ENCODE measurements at regions not wholly inside any gene's neighbourhood (a gene's known extent, or its start where the extent isn't known, plus 50 kb on each side); places are given as distances from the start of the nearest gene placed in this dataset.

DNA sequence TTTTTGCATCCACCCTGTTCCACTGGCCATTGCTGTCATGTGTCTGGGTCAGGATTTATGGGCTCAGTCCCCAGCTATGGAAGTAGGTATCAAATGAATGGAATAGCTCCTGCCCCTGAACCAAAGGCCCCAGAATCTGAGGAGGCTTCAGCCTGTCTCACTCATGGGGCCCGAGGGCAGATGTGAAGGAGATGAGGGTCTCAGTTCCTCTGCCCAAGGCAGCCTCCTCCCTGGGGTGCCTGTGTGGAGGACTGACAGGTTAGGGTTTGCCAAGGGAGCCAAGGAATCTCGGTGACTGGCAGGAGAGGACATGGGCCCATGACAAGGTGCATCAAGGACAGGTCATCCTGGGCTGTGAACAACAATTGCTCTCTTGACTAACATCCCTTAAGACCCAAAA, 70.4 kb downstream of the CPN2 start:
- TF ChIP-seq, protein P1, sequence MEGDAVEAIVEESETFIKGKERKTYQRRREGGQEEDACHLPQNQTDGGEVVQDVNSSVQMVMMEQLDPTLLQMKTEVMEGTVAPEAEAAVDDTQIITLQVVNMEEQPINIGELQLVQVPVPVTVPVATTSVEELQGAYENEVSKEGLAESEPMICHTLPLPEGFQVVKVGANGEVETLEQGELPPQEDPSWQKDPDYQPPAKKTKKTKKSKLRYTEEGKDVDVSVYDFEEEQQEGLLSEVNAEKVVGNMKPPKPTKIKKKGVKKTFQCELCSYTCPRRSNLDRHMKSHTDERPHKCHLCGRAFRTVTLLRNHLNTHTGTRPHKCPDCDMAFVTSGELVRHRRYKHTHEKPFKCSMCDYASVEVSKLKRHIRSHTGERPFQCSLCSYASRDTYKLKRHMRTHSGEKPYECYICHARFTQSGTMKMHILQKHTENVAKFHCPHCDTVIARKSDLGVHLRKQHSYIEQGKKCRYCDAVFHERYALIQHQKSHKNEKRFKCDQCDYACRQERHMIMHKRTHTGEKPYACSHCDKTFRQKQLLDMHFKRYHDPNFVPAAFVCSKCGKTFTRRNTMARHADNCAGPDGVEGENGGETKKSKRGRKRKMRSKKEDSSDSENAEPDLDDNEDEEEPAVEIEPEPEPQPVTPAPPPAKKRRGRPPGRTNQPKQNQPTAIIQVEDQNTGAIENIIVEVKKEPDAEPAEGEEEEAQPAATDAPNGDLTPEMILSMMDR (IDR thresholded peaks at IDR 0.05; ENCODE audit: partially characterized antibody, unreplicated experiment) = no peak
- Mint-ChIP-seq H3K36me3 (ENCODE audit: unreplicated experiment) (no peaks in the 10 kb centered on the region), H3K27ac (ENCODE audit: unreplicated experiment) (no peak overlapping the region), H3K27me3 (ENCODE audit: unreplicated experiment) (peaks cover 2% of the 10 kb centered on the region), H3K4me1 (ENCODE audit: low read depth, unreplicated experiment) (peaks cover 10% of the 10 kb centered on the region), H3K9me3 (ENCODE audit: unreplicated experiment) (peaks cover 2% of the 10 kb centered on the region), H3K4me3 (ENCODE audit: unreplicated experiment) (no peak overlapping the region)
- DNase-seq = peak; percentile 5

DNA sequence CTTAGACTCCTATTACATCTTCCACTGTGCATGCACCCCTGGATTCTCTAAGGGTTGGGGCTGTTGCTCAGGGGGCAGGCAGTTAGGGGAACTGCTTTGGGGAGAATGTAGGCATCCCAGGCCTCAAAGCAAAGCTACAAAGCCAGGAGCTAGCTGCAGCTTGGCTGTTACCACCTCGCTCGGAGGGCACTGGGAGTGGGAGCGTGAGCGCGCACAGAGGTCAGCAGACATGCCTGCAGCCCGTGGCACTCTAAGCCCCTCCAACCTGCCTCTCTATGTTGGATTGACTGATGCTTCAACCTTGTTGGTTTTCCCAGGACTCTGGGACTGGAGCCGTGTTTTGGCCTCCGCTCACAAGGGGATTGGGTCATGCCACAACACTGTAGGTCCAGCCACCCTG, 69.8 kb downstream of the CPN2 start:
- Mint-ChIP-seq H3K27me3 (ENCODE audit: unreplicated experiment) (peaks cover 2% of the 10 kb centered on the region), H3K4me3 (ENCODE audit: unreplicated experiment) (no peak overlapping the region), H3K4me1 (ENCODE audit: low read depth, unreplicated experiment) (peaks cover 7% of the 10 kb centered on the region), H3K9me3 (ENCODE audit: unreplicated experiment) (no peaks in the 10 kb centered on the region), H3K27ac (ENCODE audit: unreplicated experiment) (no peak overlapping the region), H3K36me3 (ENCODE audit: unreplicated experiment) (no peaks in the 10 kb centered on the region)
- peak; percentile 12 for DNase-seq
- TF ChIP-seq, protein P1 (IDR thresholded peaks at IDR 0.05; ENCODE audit: partially characterized antibody, unreplicated experiment) = no peak

DNA sequence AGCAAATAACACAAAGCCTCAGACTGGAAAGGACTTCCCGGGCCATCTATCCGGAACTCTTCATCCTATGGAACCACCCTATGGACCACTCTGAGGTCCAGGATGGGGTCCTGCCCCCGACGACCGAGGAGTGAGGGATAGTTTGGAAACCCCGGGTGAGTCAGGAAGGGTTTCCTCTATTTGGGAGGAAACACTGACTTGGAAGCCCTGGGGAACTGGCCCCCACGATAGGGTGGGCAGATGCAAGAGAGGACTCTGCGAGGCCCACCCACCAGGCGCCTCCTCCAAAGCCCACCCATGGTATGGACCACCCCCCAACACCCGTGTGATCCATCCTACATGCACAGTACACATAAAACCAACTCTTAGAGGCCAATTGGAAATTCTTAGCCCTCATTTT, 69.4 kb downstream of the CPN2 start:
- peak; percentile 4 for DNase-seq
- H3K36me3 Mint-ChIP-seq (ENCODE audit: unreplicated experiment) = no peaks in the 10 kb centered on the region
- peaks cover 2% of the 10 kb centered on the region for H3K27me3 Mint-ChIP-seq (ENCODE audit: unreplicated experiment)
- TF ChIP-seq, protein P1 (IDR thresholded peaks at IDR 0.05; ENCODE audit: partially characterized antibody, unreplicated experiment) = no peak
- H3K9me3 Mint-ChIP-seq (ENCODE audit: unreplicated experiment) = no peaks in the 10 kb centered on the region
- H3K4me1 Mint-ChIP-seq (ENCODE audit: low read depth, unreplicated experiment) = peaks cover 7% of the 10 kb centered on the region
- H3K27ac Mint-ChIP-seq (ENCODE audit: unreplicated experiment) = no peak overlapping the region
- H3K4me3 Mint-ChIP-seq (ENCODE audit: unreplicated experiment) = no peak overlapping the region

DNA sequence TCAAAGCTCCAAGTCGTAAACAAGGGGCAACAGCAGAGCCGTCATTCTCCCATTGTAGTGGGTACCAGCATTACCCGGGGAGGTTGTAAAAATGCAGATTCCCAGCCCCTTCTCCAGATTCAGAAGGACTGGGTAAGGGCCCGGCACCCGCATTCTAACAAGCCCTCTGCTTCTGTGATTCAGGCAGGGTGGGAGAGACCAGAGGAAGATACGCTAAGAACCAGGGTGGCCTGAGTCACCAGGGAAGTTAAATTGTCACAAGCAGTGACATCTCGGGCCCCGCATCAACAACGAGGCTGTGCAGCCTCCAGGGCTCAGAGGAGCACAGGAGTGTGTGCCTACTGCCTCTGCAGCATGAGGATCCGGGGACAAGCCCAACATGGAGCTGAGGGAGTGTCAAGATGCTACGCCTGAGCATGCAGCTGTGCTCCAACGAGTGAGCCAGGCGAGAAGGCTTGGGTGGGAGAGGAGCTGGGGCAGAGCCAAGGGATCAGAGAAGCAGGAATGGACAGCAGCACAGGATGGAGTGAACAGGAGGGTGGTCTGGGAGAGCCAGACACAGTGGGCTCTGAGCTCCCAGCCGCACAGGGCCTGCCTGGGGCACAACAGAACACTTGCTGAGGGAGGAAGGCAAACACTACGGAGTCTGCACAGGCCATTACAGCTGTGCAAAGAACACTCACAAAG, 68.5 kb downstream of the CPN2 start:
- peak; percentile 7 for DNase-seq
- no peaks in the 10 kb centered on the region for H3K36me3 Mint-ChIP-seq (ENCODE audit: unreplicated experiment)
- H3K27ac Mint-ChIP-seq (ENCODE audit: unreplicated experiment) = no peak overlapping the region
- no peak overlapping the region for H3K4me3 Mint-ChIP-seq (ENCODE audit: unreplicated experiment)
- TF ChIP-seq, protein P1 (IDR thresholded peaks at IDR 0.05; ENCODE audit: partially characterized antibody, unreplicated experiment) = no peak
- H3K9me3 Mint-ChIP-seq (ENCODE audit: unreplicated experiment) = no peaks in the 10 kb centered on the region
- peaks cover 2% of the 10 kb centered on the region for H3K27me3 Mint-ChIP-seq (ENCODE audit: unreplicated experiment)
- H3K4me1 Mint-ChIP-seq (ENCODE audit: low read depth, unreplicated experiment) = peaks cover 6% of the 10 kb centered on the region

DNA sequence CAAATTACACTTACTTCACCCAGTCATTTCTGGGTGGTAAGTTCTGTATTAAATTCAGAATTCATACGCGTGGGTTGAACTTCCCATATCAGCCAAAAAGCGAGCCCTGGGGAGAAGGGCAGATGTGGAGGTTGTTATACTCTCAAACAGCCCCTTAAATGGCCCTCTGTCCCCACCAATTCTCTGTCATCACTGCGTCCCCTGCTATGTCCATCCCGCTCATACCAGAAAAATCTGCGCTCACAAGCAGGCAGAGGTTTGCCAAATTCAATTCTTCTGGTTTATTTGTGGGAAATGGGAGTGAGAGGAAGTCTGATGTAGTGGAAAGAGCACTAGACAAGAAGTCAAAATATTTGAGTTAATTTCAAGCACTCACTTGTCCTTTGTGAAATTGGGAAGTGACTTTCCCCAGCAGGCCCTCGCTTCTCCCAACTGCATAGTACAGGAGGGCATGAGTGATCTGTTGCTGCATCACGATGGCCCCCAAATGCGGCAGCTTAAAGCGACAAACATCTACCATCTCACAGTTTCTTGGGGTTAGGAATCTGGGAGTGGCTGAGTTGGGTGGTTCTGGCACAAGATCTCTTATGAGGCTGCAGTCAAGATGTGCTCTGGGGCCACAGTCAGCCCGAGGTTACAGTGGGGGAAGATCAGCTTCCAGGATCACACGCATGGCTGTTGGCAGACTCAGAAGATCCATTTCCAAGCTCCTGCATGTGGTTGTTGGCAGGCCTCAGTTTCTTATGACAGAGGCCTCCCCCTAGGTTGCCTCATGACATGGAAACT, 67.7 kb downstream of the CPN2 start:
- TF ChIP-seq, protein P1 (IDR thresholded peaks at IDR 0.05; ENCODE audit: partially characterized antibody, unreplicated experiment) = no peak
- Mint-ChIP-seq H3K27me3 (ENCODE audit: unreplicated experiment) (peaks cover 2% of the 10 kb centered on the region), H3K27ac (ENCODE audit: unreplicated experiment) (no peak overlapping the region), H3K4me1 (ENCODE audit: low read depth, unreplicated experiment) (no peaks in the 10 kb centered on the region), H3K9me3 (ENCODE audit: unreplicated experiment) (no peaks in the 10 kb centered on the region), H3K36me3 (ENCODE audit: unreplicated experiment) (no peaks in the 10 kb centered on the region), H3K4me3 (ENCODE audit: unreplicated experiment) (no peak overlapping the region)
- DNase-seq = peak; percentile 3

Data from glutamatergic neuron (in vitro differentiated cells).